ENCODE measurements at regions not wholly inside any gene's neighbourhood (a gene's known extent, or its start where the extent isn't known, plus 50 kb on each side); places are given as distances from the start of the nearest gene placed in this dataset.
A peak's percentile ranks its signal among the peaks of the same experiment; 100 is the strongest.
"Not testable (repeated sequence)": the region's sequence is repeated elsewhere in the genome, so short reads cannot be mapped to it uniquely, and the experiment has no call there.

DNA sequence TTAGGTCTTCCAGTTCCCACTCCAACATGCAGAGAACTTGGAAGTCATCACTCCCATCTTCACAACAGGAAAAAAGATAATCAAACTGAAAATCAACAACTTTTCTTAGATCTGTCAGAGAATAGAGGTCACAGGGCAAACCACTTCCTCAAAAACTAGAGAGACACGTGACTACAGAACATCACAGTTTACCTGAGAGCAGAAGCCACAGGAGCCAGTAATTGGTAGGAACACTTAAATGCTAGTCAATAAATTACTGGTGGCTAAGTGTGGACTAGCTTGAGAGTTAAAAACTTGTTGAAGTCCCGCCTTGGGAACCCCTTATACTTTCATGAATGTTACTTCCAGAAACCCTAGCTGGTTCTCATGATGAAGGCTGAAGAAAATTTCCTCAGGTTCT is 81.1 kb downstream of the THSD1 start:
- not testable (repeated sequence) for DNase-seq

DNA sequence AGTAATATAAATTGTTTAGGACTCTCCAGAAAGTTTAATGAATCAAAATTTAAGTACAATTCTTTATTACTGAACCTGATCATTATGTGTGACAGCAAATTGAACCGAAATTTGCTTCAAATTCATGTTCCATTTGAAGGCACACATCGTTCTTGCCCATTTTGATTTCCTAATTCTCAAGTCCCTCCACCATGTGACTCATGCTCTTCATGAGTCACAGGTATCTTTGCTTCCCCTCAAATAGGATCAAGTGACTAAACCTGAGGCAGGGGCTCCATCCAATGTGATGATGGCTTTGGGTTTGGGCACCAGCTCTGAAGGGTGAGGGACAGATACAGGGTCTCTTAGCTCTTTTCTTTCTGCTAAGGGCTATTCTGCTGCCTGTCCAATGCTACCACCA is 86.1 kb downstream of the THSD1 start:
- no peak for DNase-seq

GRCh38 chr13:52309833-52310232 is 96.1 kb downstream of the THSD1 start:
- DNase-seq: not testable (repeated sequence)

GRCh38 chr13:52306336-52306735 is 99.6 kb downstream of the THSD1 start:
- DNase-seq: not testable (repeated sequence)

DNA sequence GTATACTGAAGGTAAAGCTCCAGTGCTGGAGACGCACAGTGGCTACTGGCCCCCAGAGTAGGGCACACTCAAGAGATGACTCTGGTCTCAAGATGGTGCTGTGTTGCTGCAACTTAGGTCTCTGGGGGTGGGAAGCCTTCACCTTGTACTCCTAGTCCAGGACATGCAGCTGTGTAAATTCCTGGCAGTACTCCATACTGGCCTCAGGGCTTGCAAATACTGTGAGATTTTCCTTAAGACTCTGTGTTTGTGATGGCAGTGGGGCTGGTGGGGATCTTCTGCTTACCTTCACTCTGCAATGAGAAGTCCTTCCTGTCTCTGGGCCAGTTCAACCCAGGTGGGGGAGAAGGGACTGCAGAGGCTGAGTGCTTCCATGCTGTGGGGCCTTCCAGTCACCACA is 102.9 kb downstream of the THSD1 start:
- DNase-seq: not testable (repeated sequence)

DNA sequence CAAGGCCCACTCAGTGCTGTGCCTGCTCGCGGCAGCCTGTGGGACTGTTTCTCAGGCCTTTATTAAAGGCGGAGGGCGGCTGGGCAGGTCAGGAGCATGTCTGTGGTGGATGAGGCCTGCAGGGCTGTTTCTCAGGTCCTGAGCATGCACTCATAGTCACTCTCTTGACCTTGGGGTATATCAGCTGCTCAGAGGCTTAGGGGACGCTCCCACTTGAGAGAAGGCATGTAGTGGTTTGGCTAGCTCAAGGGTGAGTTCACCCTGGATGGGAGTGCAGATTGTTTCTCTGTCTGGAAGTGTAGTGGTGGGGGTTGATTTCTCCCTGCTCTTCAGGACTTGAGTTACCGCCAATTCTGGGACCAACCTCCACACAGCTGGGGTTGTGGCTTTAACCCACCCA is 103.3 kb downstream of the THSD1 start:
- DNase-seq: not testable (repeated sequence)

GRCh38 chr13:52301810-52302400 is 104.1 kb downstream of the THSD1 start:
- DNase-seq: not testable (repeated sequence)

DNA sequence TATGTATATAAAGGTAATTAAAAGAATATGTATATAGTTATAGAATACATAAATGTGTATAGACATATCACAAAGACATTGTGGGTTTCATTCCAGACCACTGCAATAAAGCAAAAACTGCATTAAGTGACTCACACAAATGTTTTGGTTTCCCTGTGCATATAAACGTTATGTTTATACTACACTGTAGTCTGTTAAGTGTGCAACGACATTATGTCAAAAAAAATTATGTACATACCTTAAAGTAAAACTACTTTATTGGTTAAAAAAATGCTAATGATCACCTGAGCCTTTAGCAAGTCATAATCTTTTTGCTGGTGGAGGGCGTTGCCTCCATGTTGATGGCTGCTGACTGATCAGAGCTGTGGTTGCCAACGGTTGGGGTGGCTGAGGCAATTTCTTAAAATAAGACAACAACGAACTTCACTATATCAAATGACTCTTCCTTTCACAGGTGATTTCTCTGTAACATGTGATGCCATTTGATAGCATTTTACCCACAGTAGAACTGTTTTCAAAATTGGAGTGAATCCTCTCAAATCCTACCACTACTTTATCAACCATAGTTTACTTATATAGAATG is 107.8 kb downstream of the THSD1 start:
- not testable (repeated sequence) for DNase-seq

DNA sequence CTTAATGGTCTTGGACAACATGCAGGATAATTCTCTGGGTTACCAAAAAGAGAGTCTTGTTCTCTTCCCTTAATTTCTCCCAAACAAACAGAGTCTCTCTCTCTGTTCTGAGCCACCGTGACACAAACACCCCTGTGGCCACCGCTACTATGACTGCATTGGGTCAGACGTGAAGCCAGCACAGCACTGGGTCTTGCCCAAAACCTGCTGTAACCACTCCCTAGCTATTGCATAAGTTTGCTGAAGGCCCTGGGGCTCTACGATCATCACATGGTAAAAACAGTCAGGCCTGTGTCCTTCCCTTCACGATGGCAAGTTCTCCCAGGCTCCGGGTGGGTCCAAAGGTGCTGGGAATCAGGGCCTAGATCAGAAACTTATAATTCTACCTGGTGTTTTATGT is 117.1 kb downstream of the THSD1 start:
- not testable (repeated sequence) for DNase-seq

DNA sequence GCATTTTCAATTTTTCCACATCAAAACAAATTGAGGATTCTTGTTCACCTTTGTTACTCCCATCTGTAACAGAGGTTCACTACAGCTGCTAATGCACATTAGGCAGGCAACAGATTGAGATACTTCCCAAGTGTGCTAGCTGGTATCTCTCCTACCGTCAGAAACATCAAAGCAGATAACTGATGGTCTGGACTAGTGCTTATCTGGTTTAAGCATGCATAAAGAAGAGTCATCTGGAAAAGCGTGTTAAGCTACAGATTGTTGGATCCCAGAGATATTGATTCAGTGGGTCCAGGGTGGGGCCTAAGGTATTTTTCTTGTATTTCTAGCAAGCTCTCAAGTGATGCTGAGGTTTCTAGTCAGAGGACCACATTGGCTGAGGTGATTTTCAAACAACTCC is 122.0 kb upstream of the NEK3 start:
- DNase-seq: not testable (repeated sequence)

GRCh38 chr13:52279408-52279807 is 120.0 kb upstream of the NEK3 start:
- DNase-seq: not testable (repeated sequence)

GRCh38 chr13:52254299-52254698 is 94.9 kb upstream of the NEK3 start:
- not testable (repeated sequence) for DNase-seq

DNA sequence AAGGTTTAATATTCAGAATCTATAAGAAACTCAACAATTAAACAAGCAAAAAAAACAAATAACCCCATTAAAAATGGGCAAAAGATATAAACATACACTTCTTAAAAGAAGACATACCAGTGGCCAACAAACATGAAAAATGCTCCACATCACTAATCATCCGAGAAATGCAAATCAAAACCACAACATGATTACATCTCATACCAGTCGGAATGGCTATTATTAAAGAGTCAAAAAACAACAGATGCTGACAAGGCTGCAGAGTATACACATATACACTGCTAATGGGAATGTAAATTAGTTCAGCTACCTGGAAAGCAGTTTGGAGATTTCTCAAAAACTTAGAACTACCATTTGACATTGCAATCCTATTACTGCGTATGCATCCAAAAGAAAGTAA is 81.4 kb upstream of the NEK3 start:
- not testable (repeated sequence) for DNase-seq

GRCh38 chr13:52235900-52236595 is 76.7 kb upstream of the NEK3 start:
- peak; percentile 38 for DNase-seq

DNA sequence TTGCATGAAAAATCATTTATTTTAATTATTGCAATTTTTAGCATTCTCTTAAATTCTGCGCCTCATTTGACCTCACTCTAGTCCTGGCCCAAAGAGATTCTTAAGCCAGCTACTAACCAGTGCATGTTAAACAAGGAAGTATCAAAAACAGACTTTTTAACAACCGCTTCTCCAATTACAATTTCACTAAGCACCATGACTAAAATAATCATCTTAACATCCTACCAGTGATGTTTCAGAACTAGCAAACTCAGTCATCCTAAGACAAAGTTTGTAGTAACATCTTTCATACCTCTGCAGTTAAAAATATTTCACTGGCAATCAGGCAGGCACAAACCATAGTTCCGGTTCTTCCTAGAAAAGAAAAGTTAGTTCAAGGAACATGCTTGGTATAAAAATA is 75.5 kb upstream of the NEK3 start:
- not testable (repeated sequence) for DNase-seq

GRCh38 chr13:52223063-52223462 is 63.7 kb upstream of the NEK3 start:
- not testable (repeated sequence) for DNase-seq

- not testable (repeated sequence) for DNase-seq
Measured at GRCh38 chr13:52213920-52214319, 54.5 kb upstream of the NEK3 start.

GRCh38 chr13:52212886-52213285 is 53.5 kb upstream of the NEK3 start:
- DNase-seq: not testable (repeated sequence)

DNA sequence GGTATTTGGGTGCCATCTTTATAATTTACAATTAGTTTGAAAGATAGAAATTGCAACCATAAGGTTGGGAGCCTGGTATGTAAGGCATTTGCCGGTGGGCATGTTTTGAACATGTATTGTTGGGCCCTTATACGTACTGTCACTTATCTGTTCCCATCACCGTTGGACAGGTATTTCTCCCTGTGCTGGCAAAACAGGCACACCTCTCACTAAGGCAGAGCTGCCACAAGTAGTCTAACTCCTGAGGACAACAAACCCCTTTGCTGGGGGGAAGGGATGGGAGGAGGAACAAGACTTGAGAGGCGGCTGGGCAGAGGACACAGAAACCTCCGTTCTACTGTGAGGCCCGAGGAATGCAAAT is 52.0 kb upstream of the NEK3 start:
- DNase-seq: not testable (repeated sequence)

GRCh38 chr13:52210564-52211415 is 51.4 kb upstream of the NEK3 start:
- DNase-seq: not testable (repeated sequence)
